PC-9 (cell line): ENCODE measurements at regions not wholly inside any gene's neighbourhood (a gene's known extent, or its start where the extent isn't known, plus 50 kb on each side); places are given as distances from the start of the nearest gene placed in this dataset.

ENCODE experiments used
- BruUV-seq: library from RNA; stranded (reverse); fragments of 400-500 nt; replicated peaks from 2 replicates; lab custom pipeline; 2021; lab: Mats Ljungman, UMichigan
- CTCF ChIA-PET: fragments of 300-600 bp; sonication (Branson Sonifier 250); formaldehyde crosslinking; loops from one replicate; lab custom pipeline; 2022; ENCODE audit warnings: antibody characterized with exemption; lab: Charles Lee
- POLR2A ChIA-PET: fragments of 300-600 bp; sonication (Branson Sonifier 250); formaldehyde crosslinking; loops from one replicate; lab custom pipeline; 2022; ENCODE audit warnings: antibody characterized with exemption; ENCODE audit not compliant: unreplicated experiment; lab: Charles Lee
- DNase-seq, 2 experiments: peaks; one replicate each; pipeline versions ENCODE4 v3.0.0 to v3.0.0-alpha.2; 2015 to 2022; ENCODE audit warnings: mixed read lengths in 1 of 2
- H2AFZ ChIP-seq: fragments of 200-600 bp; sonication (generic); 2 replicates; pipeline ENCODE4 v1.8.1; 2017; ENCODE audit warnings: antibody characterized with exemption
- H3F3A ChIP-seq: fragments of 200-600 bp; sonication (generic); 2 replicates; pipeline ENCODE4 v1.8.1; 2017; ENCODE audit warnings: antibody characterized with exemption, mild to moderate bottlenecking, low read depth; ENCODE audit not compliant: insufficient read depth
- H3K27ac ChIP-seq: fragments of 200-600 bp; sonication (generic); 2 replicates; pipeline ENCODE4 v1.6.1; 2016; ENCODE audit warnings: mixed run types
- H3K27me3 ChIP-seq: fragments of 200-600 bp; sonication (generic); 2 replicates; pipeline ENCODE4 v1.6.1; 2016; ENCODE audit warnings: low read depth, mixed run types; ENCODE audit not compliant: insufficient read depth
- H3K36me3 ChIP-seq: fragments of 200-600 bp; sonication (generic); 2 replicates; pipeline ENCODE4 v1.6.1; 2016; ENCODE audit warnings: low read depth, mixed run types
- H3K4me1 ChIP-seq: fragments of 200-600 bp; sonication (generic); replicated peaks from 2 replicates; pipeline ENCODE4 v1.6.1; 2016; ENCODE audit warnings: mixed run types; ENCODE audit not compliant: insufficient read depth
- H3K4me2 ChIP-seq: fragments of 200-600 bp; sonication (generic); 2 replicates; pipeline ENCODE4 v1.6.1; 2017; ENCODE audit warnings: mixed run types
- H3K4me3 ChIP-seq: fragments of 200-600 bp; sonication (generic); 2 replicates; pipeline ENCODE4 v1.6.1; 2016; ENCODE audit warnings: mixed run types
- H3K79me2 ChIP-seq: fragments of 200-600 bp; sonication (generic); 2 replicates; pipeline ENCODE4 v1.6.1; 2017; ENCODE audit warnings: low read depth, mixed run types
- H3K9me2 ChIP-seq: fragments of 200-600 bp; sonication (generic); 2 replicates; pipeline ENCODE4 v1.8.1; 2017; ENCODE audit warnings: mild to moderate bottlenecking; ENCODE audit not compliant: insufficient read depth
- H3K9me3 ChIP-seq: fragments of 200-600 bp; sonication (generic); 2 replicates; pipeline ENCODE4 v1.8.1; 2016; ENCODE audit warnings: low read depth; ENCODE audit not compliant: insufficient read depth
- H4K20me1 ChIP-seq: fragments of 200-600 bp; sonication (generic); 2 replicates; pipeline ENCODE4 v1.8.1; 2017; ENCODE audit not compliant: insufficient read depth
- EZH2 ChIP-seq: fragments of 200-600 bp; sonication (generic); IDR thresholded peaks from 2 replicates; pipeline ENCODE4 v1.8.0; 2017; ENCODE audit warnings: antibody characterized with exemption, low read depth
- intact Hi-C: fragments of 100-400 bp; cut with micrococcal nuclease; formaldehyde crosslinking; loops from one replicate; pipeline ENCODE4 v1.10.0; 2022; ENCODE audit not compliant: unreplicated experiment
- TF ChIP-seq, protein P1 (sequence below): fragments of 200-600 bp; sonication (generic); conservative IDR thresholded peaks from 2 replicates; pipeline ENCODE4 v1.6.1; 2017; ENCODE audit warnings: mixed run types, antibody characterized with exemption, mild to moderate bottlenecking, moderate library complexity

DNA sequence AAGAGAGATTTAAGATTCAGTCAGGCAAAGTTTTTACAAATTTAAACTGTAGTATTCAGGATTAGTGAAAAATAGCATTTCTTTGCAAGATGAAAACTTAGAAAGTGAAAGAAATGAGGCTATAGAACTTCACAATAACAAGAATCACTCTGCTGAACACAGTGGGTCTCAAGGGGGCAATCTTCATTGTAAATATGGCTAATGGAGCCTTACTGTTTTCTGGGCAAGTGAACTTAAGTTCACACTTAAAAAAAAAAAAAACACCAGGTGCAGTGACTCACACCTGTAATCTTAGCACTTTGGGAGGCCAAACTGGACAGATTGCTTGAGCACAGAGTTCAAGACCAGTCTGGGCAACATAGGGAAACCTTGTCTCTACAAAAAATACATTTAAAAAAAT is 175.9 kb upstream of the SNX2 start:
- no peaks in the 10 kb centered on the region for H3K9me3 ChIP-seq
- H3K79me2 ChIP-seq, result no peaks in the 10 kb centered on the region
- H3K4me1 ChIP-seq, result no peaks in the 10 kb centered on the region
- no peak overlapping the region for H3K4me3 ChIP-seq
- POLR2A ChIA-PET, result no interaction called here
- H3K27me3 ChIP-seq, result no peaks in the 10 kb centered on the region
- H2AFZ ChIP-seq, result no peak overlapping the region
- TF ChIP-seq, protein P1, sequence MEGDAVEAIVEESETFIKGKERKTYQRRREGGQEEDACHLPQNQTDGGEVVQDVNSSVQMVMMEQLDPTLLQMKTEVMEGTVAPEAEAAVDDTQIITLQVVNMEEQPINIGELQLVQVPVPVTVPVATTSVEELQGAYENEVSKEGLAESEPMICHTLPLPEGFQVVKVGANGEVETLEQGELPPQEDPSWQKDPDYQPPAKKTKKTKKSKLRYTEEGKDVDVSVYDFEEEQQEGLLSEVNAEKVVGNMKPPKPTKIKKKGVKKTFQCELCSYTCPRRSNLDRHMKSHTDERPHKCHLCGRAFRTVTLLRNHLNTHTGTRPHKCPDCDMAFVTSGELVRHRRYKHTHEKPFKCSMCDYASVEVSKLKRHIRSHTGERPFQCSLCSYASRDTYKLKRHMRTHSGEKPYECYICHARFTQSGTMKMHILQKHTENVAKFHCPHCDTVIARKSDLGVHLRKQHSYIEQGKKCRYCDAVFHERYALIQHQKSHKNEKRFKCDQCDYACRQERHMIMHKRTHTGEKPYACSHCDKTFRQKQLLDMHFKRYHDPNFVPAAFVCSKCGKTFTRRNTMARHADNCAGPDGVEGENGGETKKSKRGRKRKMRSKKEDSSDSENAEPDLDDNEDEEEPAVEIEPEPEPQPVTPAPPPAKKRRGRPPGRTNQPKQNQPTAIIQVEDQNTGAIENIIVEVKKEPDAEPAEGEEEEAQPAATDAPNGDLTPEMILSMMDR, result no peak
- CTCF ChIA-PET, result no interaction called here
- no TSS peak for BruUV-seq
- no peaks in the 10 kb centered on the region for H4K20me1 ChIP-seq
- no peak for DNase-seq
- H3K4me2 ChIP-seq, result no peak overlapping the region
- H3K27ac ChIP-seq, result no peak overlapping the region
- no peaks in the 10 kb centered on the region for H3K36me3 ChIP-seq
- H3K9me2 ChIP-seq, result no peaks in the 10 kb centered on the region
- no peaks in the 10 kb centered on the region for H3F3A ChIP-seq
- intact Hi-C loops, result no loop called here

DNA sequence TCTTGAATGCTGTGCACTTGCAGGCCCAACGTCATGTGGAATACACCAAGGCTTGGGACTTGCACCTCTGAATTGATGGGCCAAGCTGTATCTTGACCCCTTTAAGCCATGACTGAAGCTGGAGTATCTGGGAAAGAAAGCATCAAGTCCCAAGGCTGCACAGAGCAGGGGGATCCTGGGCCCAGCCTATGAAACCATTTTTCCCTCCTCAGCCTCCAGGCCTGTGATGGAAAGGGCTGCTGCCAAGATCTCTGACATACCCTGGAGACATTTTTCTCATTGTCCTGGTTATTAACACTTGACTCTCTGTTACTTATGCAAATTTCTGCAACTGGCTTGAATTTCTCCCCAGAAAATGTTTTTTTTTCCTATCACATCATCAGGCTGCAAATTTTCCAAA is 174.0 kb upstream of the SNX2 start:
- intact Hi-C loops, result no loop called here
- H3F3A ChIP-seq, result no peaks in the 10 kb centered on the region
- no peaks in the 10 kb centered on the region for H3K9me2 ChIP-seq
- H2AFZ ChIP-seq, result no peak overlapping the region
- H3K4me1 ChIP-seq, result no peaks in the 10 kb centered on the region
- H4K20me1 ChIP-seq, result no peaks in the 10 kb centered on the region
- TF ChIP-seq, protein P1, result no peak
- no peak for TF ChIP-seq EZH2
- H3K4me3 ChIP-seq, result no peak overlapping the region
- H3K9me3 ChIP-seq, result no peaks in the 10 kb centered on the region
- CTCF ChIA-PET, result no interaction called here
- H3K27ac ChIP-seq, result no peak overlapping the region
- no TSS peak for BruUV-seq
- H3K27me3 ChIP-seq, result no peaks in the 10 kb centered on the region
- POLR2A ChIA-PET, result no interaction called here
- no peak for DNase-seq
- no peak overlapping the region for H3K4me2 ChIP-seq
- no peaks in the 10 kb centered on the region for H3K79me2 ChIP-seq
- H3K36me3 ChIP-seq, result no peaks in the 10 kb centered on the region

DNA sequence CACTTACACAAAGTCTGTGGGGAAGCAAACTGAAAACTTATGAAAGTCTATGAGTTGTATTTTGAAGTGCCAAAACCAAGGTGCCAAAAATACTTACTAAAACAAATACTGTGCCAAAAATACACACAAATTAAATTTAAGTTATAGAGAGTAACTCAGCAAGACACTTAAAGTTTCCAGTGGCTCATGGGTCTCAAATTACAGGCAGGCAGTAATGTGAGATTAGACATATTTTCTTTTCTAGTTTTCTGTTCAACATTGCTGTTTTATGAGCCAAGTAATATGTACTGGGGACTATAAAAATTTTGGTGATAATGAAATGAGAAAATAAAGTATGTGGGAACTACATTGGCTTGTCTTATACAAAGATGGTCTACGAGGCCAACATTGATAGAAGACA is 172.2 kb upstream of the SNX2 start:
- ChIA-PET POLR2A (no interaction called here), CTCF (no interaction called here)
- H3K27me3 ChIP-seq, result no peaks in the 10 kb centered on the region
- no peak for TF ChIP-seq EZH2
- TF ChIP-seq, protein P1, result no peak
- DNase-seq, result no peak
- H3K4me1 ChIP-seq, result no peaks in the 10 kb centered on the region
- no peaks in the 10 kb centered on the region for H4K20me1 ChIP-seq
- BruUV-seq, result no TSS peak
- H3F3A ChIP-seq, result no peaks in the 10 kb centered on the region
- H3K4me2 ChIP-seq, result no peak overlapping the region
- no peaks in the 10 kb centered on the region for H3K36me3 ChIP-seq
- no peak overlapping the region for H3K27ac ChIP-seq
- H3K9me3 ChIP-seq, result no peaks in the 10 kb centered on the region
- H3K4me3 ChIP-seq, result no peak overlapping the region
- intact Hi-C loops, result no loop called here
- no peak overlapping the region for H2AFZ ChIP-seq
- H3K79me2 ChIP-seq, result no peaks in the 10 kb centered on the region
- no peaks in the 10 kb centered on the region for H3K9me2 ChIP-seq
